GM12878 (cell line): ENCODE measurements at regions not wholly inside any gene's neighbourhood (a gene's known extent, or its start where the extent isn't known, plus 50 kb on each side); places are given as distances from the start of the nearest gene placed in this dataset.

Experiments used
- ATAC-seq: fragments of 200-7000 bp; cut with Tn5 transposase; 3 replicates; pipeline ENCODE4 v1.9.1; 2020; ENCODE audit warnings: mild to moderate bottlenecking, moderate library complexity
- BruUV-seq: library from RNA; stranded (reverse); fragments of 400-500 nt; replicated peaks from 2 replicates; lab custom pipeline; 2021; lab: Mats Ljungman, UMichigan
- CTCF ChIA-PET: fragments of 300-600 bp; sonication (Branson Sonifier 250); formaldehyde crosslinking; extraction: SDS; loops from one replicate; lab custom pipeline; 2021; ENCODE audit warnings: inconsistent platforms; lab: Yijun Ruan, JAX
- POLR2A ChIA-PET: fragments of 350-600 bp; formaldehyde crosslinking; extraction: SDS; loops from one replicate; lab custom pipeline; 2021; ENCODE audit warnings: inconsistent platforms; lab: Charles Lee
- RAD21 ChIA-PET: fragments of 300-600 bp; sonication (Branson Sonifier 250); formaldehyde crosslinking; loops from one replicate; lab custom pipeline; 2023; ENCODE audit warnings: antibody characterized with exemption; ENCODE audit not compliant: unreplicated experiment; lab: Charles Lee
- SMC1A ChIA-PET: fragments of 300-600 bp; sonication (Branson Sonifier 250); formaldehyde crosslinking; loops from one replicate; lab custom pipeline; 2023; ENCODE audit not compliant: unreplicated experiment, uncharacterized antibody; lab: Charles Lee
- DNase-seq: peaks from one replicate; pipeline ENCODE4 v3.0.0-alpha.2; 2011; ENCODE audit warnings: low read depth, low spot score
- FAIRE-seq: peaks from 3 replicates; lab custom pipeline; 2011; peaks lifted over from hg19 to GRCh38; lab: Jason Lieb, UNC
- H2AFZ ChIP-seq: 2 replicates; pipeline ENCODE4 v1.6.0; 2011; ENCODE audit warnings: low read depth, low read length, control low read depth; ENCODE audit not compliant: control insufficient read depth
- H3K27ac ChIP-seq: 2 replicates; pipeline ENCODE4 v1.5.1; 2011; ENCODE audit warnings: control low read depth; ENCODE audit not compliant: control insufficient read depth, insufficient read depth
- H3K27me3 ChIP-seq, 2 experiments: replicated peaks in 1 of 2; 2 replicates each; pipeline versions ENCODE4 v1.6.0 to v1.6.1; 2011; ENCODE audit warnings: low read length in 1 of 2; ENCODE audit not compliant: control insufficient read depth in 2 of 2, insufficient read depth in 2 of 2
- H3K36me3 ChIP-seq, 2 experiments: 2 replicates each; pipeline ENCODE4 v1.5.1; 2011; ENCODE audit warnings: low read length in 1 of 2; ENCODE audit not compliant: control insufficient read depth in 2 of 2, insufficient read depth in 2 of 2
- H3K4me1 ChIP-seq: 2 replicates; pipeline ENCODE4 v1.6.1; 2011; ENCODE audit warnings: mild to moderate bottlenecking, low read length, moderate library complexity, mixed read lengths; ENCODE audit not compliant: control insufficient read depth, insufficient read depth
- H3K4me2 ChIP-seq: 2 replicates; pipeline ENCODE4 v1.6.0; 2011; ENCODE audit warnings: control low read depth; ENCODE audit not compliant: control insufficient read depth, insufficient read depth
- H3K4me3 ChIP-seq: fragments of 200-600 bp; sonication (generic); 2 replicates; pipeline ENCODE4 v1.5.1; 2016
- H3K79me2 ChIP-seq: 2 replicates; pipeline ENCODE4 v1.6.0; 2011; ENCODE audit warnings: low read length; ENCODE audit not compliant: control insufficient read depth, insufficient read depth
- H3K9ac ChIP-seq: 2 replicates; pipeline ENCODE4 v1.8.0; 2011; ENCODE audit warnings: low read length, control low read depth, mixed read lengths; ENCODE audit not compliant: control insufficient read depth, insufficient read depth
- H3K9me3 ChIP-seq: replicated peaks from 3 replicates; pipeline ENCODE4 v1.5.1; 2011; ENCODE audit warnings: mild to moderate bottlenecking, low read length; ENCODE audit not compliant: control insufficient read depth, insufficient read depth
- H4K20me1 ChIP-seq: 2 replicates; pipeline ENCODE4 v1.6.0; 2011; ENCODE audit not compliant: control insufficient read depth, insufficient read depth
- EP300 ChIP-seq, 2 experiments: fragments of 150-350 bp in 1 of 2; IDR thresholded peaks; 2 replicates each; pipeline ENCODE4 v1.6.1; 2011 to 2012; ENCODE audit warnings: low read depth in 2 of 2, low read length in 2 of 2, borderline replicate concordance in 1 of 2, improper control_type of control experiment in 1 of 2, inconsistent platforms in 1 of 2; ENCODE audit not compliant: control insufficient read depth in 1 of 2
- HCFC1 ChIP-seq: fragments of 150-350 bp; IDR thresholded peaks from 2 replicates; pipeline ENCODE4 v1.6.1; 2014; ENCODE audit warnings: low read length
- SP1 ChIP-seq: IDR thresholded peaks from one replicate; pipeline ENCODE4 v1.6.1; 2011; ENCODE audit warnings: low read depth, low read length
- SRF ChIP-seq, 2 experiments: IDR thresholded peaks; 2 replicates each; pipeline ENCODE4 v1.6.1; 2011; ENCODE audit warnings: low read depth in 2 of 2, low read length in 2 of 2, mild to moderate bottlenecking in 1 of 2, moderate library complexity in 1 of 2
- TAF1 ChIP-seq: IDR thresholded peaks from 2 replicates; pipeline ENCODE4 v1.6.1; 2011; ENCODE audit warnings: mild to moderate bottlenecking, low read depth, low read length, borderline replicate concordance
- WGBS: methylation state at CpG from one replicate; pipeline ENCODE4 v1.1.6; 2016; ENCODE audit warnings: low lambda C conversion rate; ENCODE audit not compliant: insufficient replicate concordance, insufficient coverage; ENCODE audit errors: missing lambda C conversion rate; 5-methylcytosine and 5-hydroxymethylcytosine counted together
- in situ Hi-C: fragments of 300-500 bp; cut with MboI; formaldehyde crosslinking; loops from 9 replicates; pipeline ENCODE4 v1.14.3; 2018; ENCODE audit warnings: mixed read lengths
- intact Hi-C: fragments of 100-400 bp; cut with micrococcal nuclease; formaldehyde crosslinking; loops from one replicate; pipeline ENCODE4 v1.14.2; 2022; ENCODE audit not compliant: unreplicated experiment
- TF ChIP-seq, protein P1 (sequence below): IDR thresholded peaks from 2 replicates; pipeline ENCODE4 v1.6.1; 2011; ENCODE audit warnings: low read depth, mild to moderate bottlenecking, low read length, moderate library complexity, borderline replicate concordance; ENCODE audit errors: extremely low read depth
- TF ChIP-seq, protein P2 (sequence below): fragments of 450-650 bp; IDR thresholded peaks from 2 replicates; pipeline ENCODE4 v1.6.1; 2018; ENCODE audit warnings: borderline replicate concordance, mild to moderate bottlenecking; ENCODE audit not compliant: partially characterized antibody
- TF ChIP-seq, protein P3 (sequence below): fragments of 450-650 bp; IDR thresholded peaks from 2 replicates; pipeline ENCODE4 v1.6.1; 2016; ENCODE audit warnings: mild to moderate bottlenecking
- TF ChIP-seq, protein P4 (sequence below): IDR thresholded peaks from 2 replicates; pipeline ENCODE4 v1.6.1; 2012; ENCODE audit warnings: low read depth, low read length, improper control_type of control experiment

DNA sequence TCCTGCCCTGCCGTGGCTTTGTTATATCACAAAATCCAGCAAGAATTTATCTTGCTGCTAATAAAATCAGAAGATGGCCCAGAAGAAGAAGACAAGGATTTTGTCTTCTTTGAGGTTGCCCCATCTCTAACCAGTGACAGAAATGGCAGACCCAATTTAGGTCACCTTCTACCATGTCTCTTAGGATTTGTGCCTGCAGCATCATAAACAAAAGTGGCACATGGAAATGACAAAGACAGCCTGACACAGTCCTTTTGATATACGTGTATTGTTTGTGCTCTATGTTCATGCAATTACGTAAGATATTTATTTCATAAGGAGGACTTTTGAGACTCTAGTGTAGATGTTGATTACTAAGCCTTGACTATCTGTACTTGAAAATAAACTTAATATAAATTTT is 135.9 kb upstream of the TMTC4 start:
- Histone ChIP-seq H3K36me3 (no peaks in the 10 kb centered on the region), H3K27ac (no peak overlapping the region), H3K27me3 (no peaks in the 10 kb centered on the region), H3K79me2 (no peaks in the 10 kb centered on the region)
- ChIA-PET CTCF (no interaction called here), SMC1A (no interaction called here), POLR2A (no interaction called here)
- in situ Hi-C loops (no loop called here), intact Hi-C loops (no loop called here)
- no peak for ATAC-seq
- TF ChIP-seq, protein P1, sequence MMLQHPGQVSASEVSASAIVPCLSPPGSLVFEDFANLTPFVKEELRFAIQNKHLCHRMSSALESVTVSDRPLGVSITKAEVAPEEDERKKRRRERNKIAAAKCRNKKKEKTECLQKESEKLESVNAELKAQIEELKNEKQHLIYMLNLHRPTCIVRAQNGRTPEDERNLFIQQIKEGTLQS: no peak
- no peak for TF ChIP-seq HCFC1
- TF ChIP-seq TAF1: no peak
- TF ChIP-seq, protein P2, sequence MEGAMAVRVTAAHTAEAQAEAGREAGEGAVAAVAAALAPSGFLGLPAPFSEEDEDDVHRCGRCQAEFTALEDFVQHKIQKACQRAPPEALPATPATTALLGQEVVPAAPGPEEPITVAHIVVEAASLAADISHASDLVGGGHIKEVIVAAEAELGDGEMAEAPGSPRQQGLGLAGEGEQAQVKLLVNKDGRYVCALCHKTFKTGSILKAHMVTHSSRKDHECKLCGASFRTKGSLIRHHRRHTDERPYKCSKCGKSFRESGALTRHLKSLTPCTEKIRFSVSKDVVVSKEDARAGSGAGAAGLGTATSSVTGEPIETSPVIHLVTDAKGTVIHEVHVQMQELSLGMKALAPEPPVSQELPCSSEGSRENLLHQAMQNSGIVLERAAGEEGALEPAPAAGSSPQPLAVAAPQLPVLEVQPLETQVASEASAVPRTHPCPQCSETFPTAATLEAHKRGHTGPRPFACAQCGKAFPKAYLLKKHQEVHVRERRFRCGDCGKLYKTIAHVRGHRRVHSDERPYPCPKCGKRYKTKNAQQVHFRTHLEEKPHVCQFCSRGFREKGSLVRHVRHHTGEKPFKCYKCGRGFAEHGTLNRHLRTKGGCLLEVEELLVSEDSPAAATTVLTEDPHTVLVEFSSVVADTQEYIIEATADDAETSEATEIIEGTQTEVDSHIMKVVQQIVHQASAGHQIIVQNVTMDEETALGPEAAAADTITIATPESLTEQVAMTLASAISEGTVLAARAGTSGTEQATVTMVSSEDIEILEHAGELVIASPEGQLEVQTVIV: no peak
- TF ChIP-seq, protein P3, sequence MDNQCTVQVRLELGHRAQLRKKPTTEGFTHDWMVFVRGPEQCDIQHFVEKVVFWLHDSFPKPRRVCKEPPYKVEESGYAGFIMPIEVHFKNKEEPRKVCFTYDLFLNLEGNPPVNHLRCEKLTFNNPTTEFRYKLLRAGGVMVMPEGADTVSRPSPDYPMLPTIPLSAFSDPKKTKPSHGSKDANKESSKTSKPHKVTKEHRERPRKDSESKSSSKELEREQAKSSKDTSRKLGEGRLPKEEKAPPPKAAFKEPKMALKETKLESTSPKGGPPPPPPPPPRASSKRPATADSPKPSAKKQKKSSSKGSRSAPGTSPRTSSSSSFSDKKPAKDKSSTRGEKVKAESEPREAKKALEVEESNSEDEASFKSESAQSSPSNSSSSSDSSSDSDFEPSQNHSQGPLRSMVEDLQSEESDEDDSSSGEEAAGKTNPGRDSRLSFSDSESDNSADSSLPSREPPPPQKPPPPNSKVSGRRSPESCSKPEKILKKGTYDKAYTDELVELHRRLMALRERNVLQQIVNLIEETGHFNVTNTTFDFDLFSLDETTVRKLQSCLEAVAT: no peak
- TF ChIP-seq SRF (IDR thresholded peaks at IDR 0.05; ENCODE audit: low read depth in 2 of 2, low read length in 2 of 2): no peak
- TF ChIP-seq EP300 (IDR thresholded peaks at IDR 0.05; ENCODE audit: borderline replicate concordance in 1 of 2, control insufficient read depth in 1 of 2, low read depth in 2 of 2, low read length in 2 of 2): no peak
- TF ChIP-seq SP1: no peak
- TF ChIP-seq, protein P4, sequence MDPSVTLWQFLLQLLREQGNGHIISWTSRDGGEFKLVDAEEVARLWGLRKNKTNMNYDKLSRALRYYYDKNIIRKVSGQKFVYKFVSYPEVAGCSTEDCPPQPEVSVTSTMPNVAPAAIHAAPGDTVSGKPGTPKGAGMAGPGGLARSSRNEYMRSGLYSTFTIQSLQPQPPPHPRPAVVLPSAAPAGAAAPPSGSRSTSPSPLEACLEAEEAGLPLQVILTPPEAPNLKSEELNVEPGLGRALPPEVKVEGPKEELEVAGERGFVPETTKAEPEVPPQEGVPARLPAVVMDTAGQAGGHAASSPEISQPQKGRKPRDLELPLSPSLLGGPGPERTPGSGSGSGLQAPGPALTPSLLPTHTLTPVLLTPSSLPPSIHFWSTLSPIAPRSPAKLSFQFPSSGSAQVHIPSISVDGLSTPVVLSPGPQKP: no peak
- TF ChIP-seq, all 136 proteins: peak for 0
- Histone ChIP-seq H4K20me1 (no peaks in the 10 kb centered on the region), H3K4me1 (no peaks in the 10 kb centered on the region), H3K9ac (no peak overlapping the region), H2AFZ (no peak overlapping the region), H3K9me3 (no peaks in the 10 kb centered on the region), H3K4me2 (no peak overlapping the region), H3K4me3 (no peak overlapping the region)
- 36% methylated on average over 3 of the region's 3 CpGs for WGBS
- FAIRE-seq (no peak), DNase-seq (no peak)
- RAD21 ChIA-PET: no interaction called here
- no TSS peak for BruUV-seq
